Astrocyte of the spinal cord (primary cell): ENCODE measurements at regions not wholly inside any gene's neighbourhood (a gene's known extent, or its start where the extent isn't known, plus 50 kb on each side); places are given as distances from the start of the nearest gene placed in this dataset.

ENCODE experiments used
- DNase-seq: peaks from one replicate; pipeline ENCODE4 v3.0.0; 2011; ENCODE audit warnings: low read depth, low spot score
- H3K4me3 ChIP-seq: 2 replicates; pipeline ENCODE4 v1.5.1; 2011; ENCODE audit warnings: low read depth, mild to moderate bottlenecking, low read length, moderate library complexity
- CTCF ChIP-seq: IDR thresholded peaks from 2 replicates; pipeline ENCODE4 v1.5.1; 2012; ENCODE audit warnings: low read depth, mild to moderate bottlenecking, low read length, inconsistent platforms
- in situ Hi-C: cut with HindIII; loops from 2 replicates; pipeline ENCODE4 v1.10.0; 2017; ENCODE audit warnings: low sequenced_read_pairs

GRCh38 chr1:4964634-4965345 lies 310.4 kb downstream of the AJAP1 start:
- DNase-seq = no peak
- in situ Hi-C loops = no loop called here
- no peak overlapping the region for H3K4me3 ChIP-seq
- no peak for TF ChIP-seq CTCF

GRCh38 chr1:4963251-4963650 lies 308.8 kb downstream of the AJAP1 start:
- no peak for DNase-seq
- in situ Hi-C loops = no loop called here
- TF ChIP-seq CTCF = no peak

GRCh38 chr1:4962836-4963235 lies 308.4 kb downstream of the AJAP1 start:
- TF ChIP-seq CTCF = no peak
- no peak for DNase-seq
- in situ Hi-C loops = no loop called here
- H3K4me3 ChIP-seq = no peak overlapping the region

More at GRCh38 chr1:4963251-4963650, 308.8 kb downstream of the AJAP1 start:
- H3K4me3 ChIP-seq = no peak overlapping the region

GRCh38 chr1:4961935-4962645 lies 307.7 kb downstream of the AJAP1 start:
- H3K4me3 ChIP-seq = no peak overlapping the region
- in situ Hi-C loops = no loop called here
- no peak for TF ChIP-seq CTCF
- no peak for DNase-seq

GRCh38 chr1:4960782-4961475 lies 306.5 kb downstream of the AJAP1 start:
- in situ Hi-C loops = no loop called here
- H3K4me3 ChIP-seq = no peak overlapping the region
- DNase-seq = no peak
- TF ChIP-seq CTCF = no peak

- DNase-seq = no peak
- H3K4me3 ChIP-seq = no peak overlapping the region
- in situ Hi-C loops = no loop called here
- TF ChIP-seq CTCF = no peak
Observed at GRCh38 chr1:4960336-4960735, 305.9 kb downstream of the AJAP1 start.
